ENCODE measurements at regions not wholly inside any gene's neighbourhood (a gene's known extent, or its start where the extent isn't known, plus 50 kb on each side); places are given as distances from the start of the nearest gene placed in this dataset.

DNA sequence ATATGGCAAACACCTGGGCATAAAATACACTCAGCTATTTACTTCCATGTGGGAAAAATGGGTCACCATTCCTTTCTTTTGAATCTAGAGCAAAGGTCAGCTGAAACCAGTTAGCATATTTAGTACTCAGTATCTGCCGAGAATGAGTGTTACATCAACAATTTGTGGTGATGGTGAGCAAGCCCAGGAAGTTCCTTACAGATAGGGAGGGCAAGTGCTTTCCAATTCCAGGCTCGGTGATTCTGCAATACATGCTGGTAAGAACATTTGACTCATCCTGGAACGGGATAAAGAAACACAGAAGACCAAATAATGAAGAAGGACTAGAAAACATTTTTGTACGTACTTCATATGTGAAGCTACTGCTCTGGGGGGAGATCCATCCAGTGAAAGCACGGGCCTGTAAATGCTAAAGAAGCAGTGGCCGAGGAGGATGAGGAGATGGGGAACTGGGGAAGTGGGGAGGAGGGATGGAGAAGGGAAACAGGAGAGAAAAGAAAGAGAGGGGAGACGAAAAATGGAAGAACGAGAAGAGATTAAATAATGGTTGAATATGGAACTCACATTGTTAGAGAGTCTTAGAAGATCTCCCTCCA, 251.9 kb downstream of the TTC32 start:
- TF ChIP-seq MAX (IDR thresholded peaks at IDR 0.05; ENCODE audit: low read depth, low read length) (no peak), POLR2A (IDR thresholded peaks at IDR 0.05; ENCODE audit: extremely low read depth, insufficient read length) (no peak), MYC (IDR thresholded peaks at IDR 0.05; ENCODE audit: low read depth, low read length) (no peak)
- TF ChIP-seq, protein P1, sequence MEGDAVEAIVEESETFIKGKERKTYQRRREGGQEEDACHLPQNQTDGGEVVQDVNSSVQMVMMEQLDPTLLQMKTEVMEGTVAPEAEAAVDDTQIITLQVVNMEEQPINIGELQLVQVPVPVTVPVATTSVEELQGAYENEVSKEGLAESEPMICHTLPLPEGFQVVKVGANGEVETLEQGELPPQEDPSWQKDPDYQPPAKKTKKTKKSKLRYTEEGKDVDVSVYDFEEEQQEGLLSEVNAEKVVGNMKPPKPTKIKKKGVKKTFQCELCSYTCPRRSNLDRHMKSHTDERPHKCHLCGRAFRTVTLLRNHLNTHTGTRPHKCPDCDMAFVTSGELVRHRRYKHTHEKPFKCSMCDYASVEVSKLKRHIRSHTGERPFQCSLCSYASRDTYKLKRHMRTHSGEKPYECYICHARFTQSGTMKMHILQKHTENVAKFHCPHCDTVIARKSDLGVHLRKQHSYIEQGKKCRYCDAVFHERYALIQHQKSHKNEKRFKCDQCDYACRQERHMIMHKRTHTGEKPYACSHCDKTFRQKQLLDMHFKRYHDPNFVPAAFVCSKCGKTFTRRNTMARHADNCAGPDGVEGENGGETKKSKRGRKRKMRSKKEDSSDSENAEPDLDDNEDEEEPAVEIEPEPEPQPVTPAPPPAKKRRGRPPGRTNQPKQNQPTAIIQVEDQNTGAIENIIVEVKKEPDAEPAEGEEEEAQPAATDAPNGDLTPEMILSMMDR (IDR thresholded peaks at IDR 0.05; ENCODE audit: low read depth, low read length), result no peak
